ES-I3 (cell line): ENCODE measurements at regions not wholly inside any gene's neighbourhood (a gene's known extent, or its start where the extent isn't known, plus 50 kb on each side); places are given as distances from the start of the nearest gene placed in this dataset.

ENCODE experiments used
- H3K36me3 ChIP-seq: 2 replicates; pipeline ENCODE4 v1.6.1; 2013; ENCODE audit warnings: mild to moderate bottlenecking, low read length, control low read depth, moderate library complexity; ENCODE audit not compliant: insufficient read depth
- H3K4me1 ChIP-seq: 2 replicates; pipeline ENCODE4 v1.6.1; 2013; ENCODE audit warnings: mild to moderate bottlenecking, control low read depth, low read length; ENCODE audit not compliant: insufficient read depth
- H3K9ac ChIP-seq: 2 replicates; pipeline ENCODE4 v1.6.1; 2013; ENCODE audit warnings: low read depth, mild to moderate bottlenecking, low read length, moderate library complexity
- H3K9me3 ChIP-seq: 2 replicates; pipeline ENCODE4 v1.6.1; 2013; ENCODE audit warnings: mild to moderate bottlenecking, low read length, moderate library complexity; ENCODE audit not compliant: control insufficient read depth, insufficient read depth

- H3K9ac ChIP-seq, result no peak overlapping the region
- peaks cover 4% of the 10 kb centered on the region; the same call in 1 of the 2 replicates for H3K9me3 ChIP-seq
- peaks cover 18% of the 10 kb centered on the region for H3K4me1 ChIP-seq
- H3K36me3 ChIP-seq, result no peaks in the 10 kb centered on the region
Measured at GRCh38 chr14:101499080-101499479, 62.2 kb upstream of the DIO3 start.

DNA sequence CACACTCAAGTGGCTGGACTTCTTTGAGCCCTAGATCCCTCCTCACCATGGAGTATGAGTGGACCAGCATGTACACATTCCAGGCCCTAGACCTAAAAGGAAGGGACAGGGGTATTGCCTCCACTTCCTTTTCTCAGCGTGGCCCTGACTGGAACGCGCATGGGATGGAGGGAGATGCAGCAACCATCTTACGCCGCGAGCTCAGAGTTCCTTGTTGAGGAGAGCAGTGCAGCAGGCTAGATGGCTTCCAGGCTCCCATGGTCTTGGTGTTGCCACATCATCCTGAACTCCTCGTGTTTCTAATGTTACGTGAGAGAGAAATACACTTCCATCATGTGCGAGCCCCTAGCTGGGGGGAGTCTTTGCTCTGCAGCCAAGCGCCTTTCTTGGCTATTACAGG lies 61.8 kb upstream of the DIO3 start:
- Histone ChIP-seq H3K36me3 (no peaks in the 10 kb centered on the region), H3K9ac (no peak overlapping the region), H3K4me1 (peaks cover 18% of the 10 kb centered on the region), H3K9me3 (peaks cover 4% of the 10 kb centered on the region; the same call in 1 of the 2 replicates)

DNA sequence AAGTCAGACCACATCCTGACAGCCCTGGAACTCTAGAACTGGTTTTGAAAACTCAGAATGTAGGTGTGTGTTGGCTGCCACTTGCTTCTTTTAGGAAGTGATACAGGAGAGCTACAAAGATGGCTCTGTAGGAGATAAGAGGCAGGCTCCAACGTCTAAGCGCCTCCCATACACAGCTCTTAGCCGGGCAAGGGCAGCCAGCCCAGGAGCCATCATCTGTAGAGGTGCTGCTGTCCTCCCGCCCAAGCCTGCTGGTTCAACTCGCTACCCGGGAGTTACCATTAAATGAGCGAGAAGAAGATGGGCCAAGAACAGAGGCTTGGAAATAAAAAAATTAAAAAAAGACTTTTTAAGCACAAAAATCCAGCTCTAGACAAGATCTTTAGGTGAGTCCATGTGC lies 61.2 kb upstream of the DIO3 start:
- H3K9me3 ChIP-seq, result peaks cover 4% of the 10 kb centered on the region; the same call in 1 of the 2 replicates
- peaks cover 16% of the 10 kb centered on the region for H3K4me1 ChIP-seq
- H3K9ac ChIP-seq, result no peak overlapping the region
- H3K36me3 ChIP-seq, result no peaks in the 10 kb centered on the region

GRCh38 chr14:101500681-101501080 lies 60.6 kb upstream of the DIO3 start:
- no peaks in the 10 kb centered on the region for H3K36me3 ChIP-seq
- peaks cover 4% of the 10 kb centered on the region; the same call in 1 of the 2 replicates for H3K9me3 ChIP-seq
- peaks cover 12% of the 10 kb centered on the region; the same call in 1 of the 2 replicates for H3K4me1 ChIP-seq
- no peak overlapping the region for H3K9ac ChIP-seq

DNA sequence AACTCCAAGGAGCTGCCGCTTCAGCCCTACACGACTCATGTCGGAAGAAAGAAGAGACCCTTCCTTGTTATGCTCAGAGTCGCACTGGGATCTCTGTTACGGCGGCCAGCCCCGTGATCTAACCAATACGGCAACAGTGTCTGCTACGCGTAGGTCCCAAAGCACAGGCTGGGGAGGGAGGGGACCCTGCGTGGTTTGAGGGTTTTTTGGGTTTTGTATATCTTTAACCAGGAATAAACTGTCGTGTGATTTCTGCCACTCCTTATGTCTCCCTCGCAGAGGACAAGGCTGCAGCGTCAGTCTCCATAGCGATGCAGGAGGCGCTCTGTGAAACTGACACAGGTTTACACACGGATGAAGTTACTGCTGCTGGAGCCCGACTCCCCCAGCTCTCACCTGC lies 60.0 kb upstream of the DIO3 start:
- no peak overlapping the region for H3K9ac ChIP-seq
- no peaks in the 10 kb centered on the region for H3K36me3 ChIP-seq
- peaks cover 4% of the 10 kb centered on the region; the same call in 1 of the 2 replicates for H3K9me3 ChIP-seq
- H3K4me1 ChIP-seq, result peaks cover 8% of the 10 kb centered on the region; the same call in 1 of the 2 replicates

- Histone ChIP-seq H3K4me1 (peaks cover 4% of the 10 kb centered on the region; the same call in 1 of the 2 replicates), H3K9ac (no peak overlapping the region), H3K9me3 (peaks cover 4% of the 10 kb centered on the region; the same call in 1 of the 2 replicates), H3K36me3 (no peaks in the 10 kb centered on the region)
Measured at GRCh38 chr14:101501858-101502615, 59.3 kb upstream of the DIO3 start.

GRCh38 chr14:101502761-101503392 lies 58.4 kb upstream of the DIO3 start:
- Histone ChIP-seq H3K9me3 (peaks cover 4% of the 10 kb centered on the region; the same call in 1 of the 2 replicates), H3K9ac (no peak overlapping the region), H3K36me3 (no peaks in the 10 kb centered on the region), H3K4me1 (no peaks in the 10 kb centered on the region)

GRCh38 chr14:101503431-101504095 lies 57.7 kb upstream of the DIO3 start:
- no peaks in the 10 kb centered on the region for H3K4me1 ChIP-seq
- H3K9me3 ChIP-seq, result peaks cover 4% of the 10 kb centered on the region; the same call in 1 of the 2 replicates
- H3K36me3 ChIP-seq, result no peaks in the 10 kb centered on the region
- no peak overlapping the region for H3K9ac ChIP-seq

- H3K9ac ChIP-seq, result no peak overlapping the region
- peaks cover 4% of the 10 kb centered on the region; the same call in 1 of the 2 replicates for H3K9me3 ChIP-seq
- H3K36me3 ChIP-seq, result no peaks in the 10 kb centered on the region
- no peaks in the 10 kb centered on the region for H3K4me1 ChIP-seq
Measured at GRCh38 chr14:101504096-101504948, 57.0 kb upstream of the DIO3 start.

GRCh38 chr14:101505236-101505970 lies 55.9 kb upstream of the DIO3 start:
- peaks cover 4% of the 10 kb centered on the region; the same call in 1 of the 2 replicates for H3K9me3 ChIP-seq
- H3K9ac ChIP-seq, result no peak overlapping the region
- H3K4me1 ChIP-seq, result no peaks in the 10 kb centered on the region
- no peaks in the 10 kb centered on the region for H3K36me3 ChIP-seq

DNA sequence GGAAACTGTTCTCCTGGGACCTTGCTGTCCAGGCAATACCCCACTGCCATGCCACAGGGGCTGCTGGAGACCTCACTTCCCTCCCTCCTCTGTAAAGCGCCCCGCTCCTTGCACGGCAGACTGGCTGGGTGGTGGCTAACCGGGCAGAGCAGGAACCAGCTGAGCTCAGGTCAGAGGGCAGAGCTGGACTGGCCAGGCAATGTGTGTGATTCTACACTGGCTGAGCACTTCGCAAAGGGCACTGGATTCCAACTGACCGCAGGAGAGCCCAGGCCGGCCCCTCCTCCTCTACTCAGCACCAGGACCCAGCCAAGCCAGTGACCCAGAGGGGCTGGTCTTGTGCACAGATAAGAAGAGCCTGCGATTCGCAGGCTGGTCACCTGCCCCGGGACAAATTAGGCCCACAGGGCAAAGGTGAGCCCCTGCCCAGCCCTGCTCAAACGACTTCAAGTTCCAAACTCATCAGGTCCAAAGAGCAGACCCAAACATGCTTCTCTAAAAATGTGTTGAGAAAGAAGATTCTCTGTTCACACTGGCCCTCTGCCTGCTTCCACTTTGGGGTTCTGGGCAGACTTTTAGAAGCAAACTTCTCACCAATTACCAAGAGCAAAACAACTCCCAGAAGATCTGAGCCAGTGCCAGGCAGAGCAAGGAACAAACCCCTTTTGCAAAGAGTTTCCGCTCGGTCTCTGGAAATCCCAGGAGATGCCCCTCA lies 54.9 kb upstream of the DIO3 start:
- H3K4me1 ChIP-seq, result no peaks in the 10 kb centered on the region
- H3K9ac ChIP-seq, result no peak overlapping the region
- no peaks in the 10 kb centered on the region for H3K36me3 ChIP-seq
- H3K9me3 ChIP-seq, result peaks cover 4% of the 10 kb centered on the region; the same call in 1 of the 2 replicates

GRCh38 chr14:101506926-101507835 lies 54.1 kb upstream of the DIO3 start:
- no peaks in the 10 kb centered on the region for H3K4me1 ChIP-seq
- peaks cover 4% of the 10 kb centered on the region; the same call in 1 of the 2 replicates for H3K9me3 ChIP-seq
- H3K36me3 ChIP-seq, result no peaks in the 10 kb centered on the region
- H3K9ac ChIP-seq, result no peak overlapping the region
